SK-N-SH (cell line): ENCODE measurements at regions not wholly inside any gene's neighbourhood (a gene's known extent, or its start where the extent isn't known, plus 50 kb on each side); places are given as distances from the start of the nearest gene placed in this dataset.

Experiments
- CTCF ChIA-PET: fragments of 300-600, 350-600 bp; formaldehyde crosslinking; extraction: SDS; loops from one replicate; lab custom pipeline; 2021; lab: Yijun Ruan, JAX
- POLR2A ChIA-PET: fragments of 350-600 bp; sonication (Branson Sonifier 250); formaldehyde crosslinking; extraction: SDS; loops from one replicate; lab custom pipeline; 2020; ENCODE audit warnings: antibody characterized with exemption, inconsistent platforms; lab: Yijun Ruan, JAX
- DNase-seq: peaks from one replicate; pipeline ENCODE4 v3.0.0; 2012
- H2AFZ ChIP-seq: fragments of 200-600 bp; sonication (generic); 2 replicates; pipeline ENCODE4 v1.8.1; 2016; ENCODE audit warnings: antibody characterized with exemption, mild to moderate bottlenecking, low read depth
- H3F3A ChIP-seq: fragments of 200-600 bp; sonication (generic); replicated peaks from 2 replicates; pipeline ENCODE3; 2016; ENCODE audit warnings: antibody characterized with exemption, mild to moderate bottlenecking; ENCODE audit not compliant: insufficient read depth
- H3K27ac ChIP-seq, 2 experiments: fragments of 200-500 bp in 1 of 2; fragments of 200-600 bp in 1 of 2; sonication (Bioruptor generic) in 1 of 2; sonication (generic), shearing (Covaris generic) in 1 of 2; 2 replicates each; pipeline versions ENCODE4 v1.5.1 to v1.6.1; 2014 to 2016; ENCODE audit warnings: low read depth in 2 of 2, inconsistent platforms in 1 of 2, low read length in 1 of 2, mild to moderate bottlenecking in 1 of 2, mixed read lengths in 1 of 2
- H3K27me3 ChIP-seq: fragments of 200-600 bp; sonication (generic), shearing (Covaris generic); 2 replicates; pipeline ENCODE4 v1.6.1; 2016; ENCODE audit warnings: mixed run types; ENCODE audit not compliant: insufficient read depth
- H3K36me3 ChIP-seq, 2 experiments: fragments of 200-500 bp in 1 of 2; fragments of 200-600 bp in 1 of 2; sonication (Bioruptor generic) in 1 of 2; sonication (generic) in 1 of 2; replicated peaks in 1 of 2; 2 replicates each; pipeline versions ENCODE3 to v1.5.1; 2014 to 2016; ENCODE audit warnings: low read length in 1 of 2, mild to moderate bottlenecking in 1 of 2; ENCODE audit not compliant: insufficient read depth in 2 of 2, control insufficient read depth in 1 of 2
- H3K4me1 ChIP-seq, 2 experiments: fragments of 200-500 bp in 1 of 2; fragments of 200-600 bp in 1 of 2; sonication (Bioruptor generic) in 1 of 2; sonication (generic), shearing (Covaris generic) in 1 of 2; 2 replicates each; pipeline versions ENCODE4 v1.5.1 to v1.6.1; 2014 to 2016; ENCODE audit warnings: low read depth in 1 of 2, low read length in 1 of 2, mixed run types in 1 of 2; ENCODE audit not compliant: insufficient read depth in 2 of 2, control insufficient read depth in 1 of 2
- H3K4me2 ChIP-seq: fragments of 200-600 bp; sonication (generic), shearing (Covaris generic); 2 replicates; pipeline ENCODE4 v1.6.1; 2017; ENCODE audit warnings: mixed run types
- H3K4me3 ChIP-seq, 2 experiments: fragments of 200-500 bp in 1 of 2; fragments of 200-600 bp in 1 of 2; sonication (Bioruptor generic) in 1 of 2; sonication (generic), shearing (Covaris generic) in 1 of 2; 2 replicates each; pipeline versions ENCODE4 v1.5.1 to v1.8.1; 2014 to 2016; ENCODE audit warnings: low read depth in 2 of 2, inconsistent platforms in 1 of 2, low read length in 1 of 2, mild to moderate bottlenecking in 1 of 2, mixed read lengths in 1 of 2, moderate library complexity in 1 of 2
- H3K79me2 ChIP-seq: fragments of 200-600 bp; sonication (generic); 2 replicates; pipeline ENCODE4 v1.8.1; 2017; ENCODE audit warnings: mild to moderate bottlenecking; ENCODE audit not compliant: insufficient read depth
- H3K9ac ChIP-seq: fragments of 200-600 bp; sonication (generic); 2 replicates; pipeline ENCODE4 v1.6.1; 2017; ENCODE audit warnings: mixed run types
- H3K9me2 ChIP-seq: fragments of 200-600 bp; sonication (generic); 2 replicates; pipeline ENCODE4 v1.6.1; 2017; ENCODE audit warnings: mixed run types
- H3K9me3 ChIP-seq: fragments of 200-600 bp; sonication (generic); 2 replicates; pipeline ENCODE4 v1.6.1; 2017; ENCODE audit warnings: mixed run types, mild to moderate bottlenecking, moderate library complexity
- H4K20me1 ChIP-seq: fragments of 200-600 bp; sonication (generic); 2 replicates; pipeline ENCODE4 v1.6.1; 2017; ENCODE audit warnings: mild to moderate bottlenecking, mixed run types; ENCODE audit not compliant: insufficient read depth
- EP300 ChIP-seq, 2 experiments: IDR thresholded peaks; 2 replicates each; pipeline versions ENCODE4 v1.4.0 to v1.6.1; 2012; ENCODE audit warnings: borderline replicate concordance in 1 of 2, low read depth in 1 of 2, low read length in 1 of 2
- FOXM1 ChIP-seq: IDR thresholded peaks from 2 replicates; pipeline ENCODE4 v1.4.0; 2012; ENCODE audit warnings: low read depth, mild to moderate bottlenecking
- JUND ChIP-seq: IDR thresholded peaks from 2 replicates; pipeline ENCODE4 v1.4.0; 2012
- MXI1 ChIP-seq: IDR thresholded peaks from 2 replicates; pipeline ENCODE4 v1.6.1; 2012; ENCODE audit warnings: mild to moderate bottlenecking, low read depth, low read length, improper control_type of control experiment
- PBX3 ChIP-seq: IDR thresholded peaks from 2 replicates; pipeline ENCODE4; 2012
- RCOR1 ChIP-seq: fragments of 150-350 bp; IDR thresholded peaks from 2 replicates; pipeline ENCODE4 v1.6.1; 2017; ENCODE audit warnings: antibody characterized with exemption, low read length
- REST ChIP-seq: IDR thresholded peaks from 2 replicates; pipeline ENCODE4 v1.6.1; 2012; ENCODE audit warnings: mild to moderate bottlenecking, low read depth, low read length, moderate library complexity
- RFX5 ChIP-seq: IDR thresholded peaks from 2 replicates; pipeline ENCODE4 v1.6.1; 2012; ENCODE audit warnings: mild to moderate bottlenecking, improper control_type of control experiment, low read length
- TEAD4 ChIP-seq: IDR thresholded peaks from 2 replicates; pipeline ENCODE4 v1.4.0; 2012; ENCODE audit warnings: mild to moderate bottlenecking, borderline replicate concordance; ENCODE audit not compliant: insufficient read depth
- YY1 ChIP-seq: IDR thresholded peaks from 2 replicates; pipeline ENCODE4 v1.4.0; 2012; ENCODE audit warnings: low read depth, mild to moderate bottlenecking
- WGBS: methylation state at CpG from one replicate; pipeline ENCODE4 v1.1.6; 2017; ENCODE audit warnings: low lambda C conversion rate; 5-methylcytosine and 5-hydroxymethylcytosine counted together
- TF ChIP-seq, protein P1 (sequence below): fragments of 150-350 bp; IDR thresholded peaks from 2 replicates; pipeline ENCODE4 v1.6.1; 2017; ENCODE audit warnings: antibody characterized with exemption, low read length, low read depth, borderline replicate concordance
- TF ChIP-seq, protein P2 (sequence below): IDR thresholded peaks from 2 replicates; pipeline ENCODE4 v1.4.0; 2012; ENCODE audit warnings: low read depth, borderline replicate concordance
- TF ChIP-seq, protein P3 (sequence below): IDR thresholded peaks from 2 replicates; pipeline ENCODE4 v1.4.0; 2012; ENCODE audit warnings: low read depth, borderline replicate concordance

- no peak for TF ChIP-seq JUND
- no peak for TF ChIP-seq RFX5
- TF ChIP-seq REST: no peak
- TF ChIP-seq, protein P1, sequence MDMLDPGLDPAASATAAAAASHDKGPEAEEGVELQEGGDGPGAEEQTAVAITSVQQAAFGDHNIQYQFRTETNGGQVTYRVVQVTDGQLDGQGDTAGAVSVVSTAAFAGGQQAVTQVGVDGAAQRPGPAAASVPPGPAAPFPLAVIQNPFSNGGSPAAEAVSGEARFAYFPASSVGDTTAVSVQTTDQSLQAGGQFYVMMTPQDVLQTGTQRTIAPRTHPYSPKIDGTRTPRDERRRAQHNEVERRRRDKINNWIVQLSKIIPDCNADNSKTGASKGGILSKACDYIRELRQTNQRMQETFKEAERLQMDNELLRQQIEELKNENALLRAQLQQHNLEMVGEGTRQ: no peak
- TF ChIP-seq, protein P2, sequence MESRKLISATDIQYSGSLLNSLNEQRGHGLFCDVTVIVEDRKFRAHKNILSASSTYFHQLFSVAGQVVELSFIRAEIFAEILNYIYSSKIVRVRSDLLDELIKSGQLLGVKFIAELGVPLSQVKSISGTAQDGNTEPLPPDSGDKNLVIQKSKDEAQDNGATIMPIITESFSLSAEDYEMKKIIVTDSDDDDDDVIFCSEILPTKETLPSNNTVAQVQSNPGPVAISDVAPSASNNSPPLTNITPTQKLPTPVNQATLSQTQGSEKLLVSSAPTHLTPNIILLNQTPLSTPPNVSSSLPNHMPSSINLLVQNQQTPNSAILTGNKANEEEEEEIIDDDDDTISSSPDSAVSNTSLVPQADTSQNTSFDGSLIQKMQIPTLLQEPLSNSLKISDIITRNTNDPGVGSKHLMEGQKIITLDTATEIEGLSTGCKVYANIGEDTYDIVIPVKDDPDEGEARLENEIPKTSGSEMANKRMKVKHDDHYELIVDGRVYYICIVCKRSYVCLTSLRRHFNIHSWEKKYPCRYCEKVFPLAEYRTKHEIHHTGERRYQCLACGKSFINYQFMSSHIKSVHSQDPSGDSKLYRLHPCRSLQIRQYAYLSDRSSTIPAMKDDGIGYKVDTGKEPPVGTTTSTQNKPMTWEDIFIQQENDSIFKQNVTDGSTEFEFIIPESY: no peak
- TF ChIP-seq TEAD4: no peak
- TF ChIP-seq PBX3: no peak
- no peak for TF ChIP-seq RCOR1
- no peak for TF ChIP-seq EP300 (IDR thresholded peaks at IDR 0.05; ENCODE audit: borderline replicate concordance in 1 of 2, low read depth in 1 of 2, low read length in 1 of 2)
- no peak for TF ChIP-seq FOXM1
- no peak for TF ChIP-seq YY1
- TF ChIP-seq MXI1: no peak
- TF ChIP-seq, protein P3, sequence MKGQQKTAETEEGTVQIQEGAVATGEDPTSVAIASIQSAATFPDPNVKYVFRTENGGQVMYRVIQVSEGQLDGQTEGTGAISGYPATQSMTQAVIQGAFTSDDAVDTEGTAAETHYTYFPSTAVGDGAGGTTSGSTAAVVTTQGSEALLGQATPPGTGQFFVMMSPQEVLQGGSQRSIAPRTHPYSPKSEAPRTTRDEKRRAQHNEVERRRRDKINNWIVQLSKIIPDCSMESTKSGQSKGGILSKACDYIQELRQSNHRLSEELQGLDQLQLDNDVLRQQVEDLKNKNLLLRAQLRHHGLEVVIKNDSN: no peak
- H3K9me2 ChIP-seq: no peaks in the 10 kb centered on the region
- no peaks in the 10 kb centered on the region for H3K4me1 ChIP-seq
- no peaks in the 10 kb centered on the region for H3F3A ChIP-seq
- POLR2A ChIA-PET: no interaction called here
- H3K36me3 ChIP-seq: no peaks in the 10 kb centered on the region
- H3K79me2 ChIP-seq: no peaks in the 10 kb centered on the region
- WGBS: 34% methylated on average over 3 of the region's 3 CpGs
- H3K4me2 ChIP-seq: no peak overlapping the region
- no peak overlapping the region for H3K9ac ChIP-seq
- DNase-seq: no peak
- H3K27ac ChIP-seq: no peak overlapping the region
- H3K9me3 ChIP-seq: no peaks in the 10 kb centered on the region
- no peak overlapping the region for H2AFZ ChIP-seq
- H3K27me3 ChIP-seq: no peaks in the 10 kb centered on the region
- H3K4me3 ChIP-seq: no peak overlapping the region
- CTCF ChIA-PET: no interaction called here
- H4K20me1 ChIP-seq: no peaks in the 10 kb centered on the region
Observed at GRCh38 chr17:70961341-70961740, 792.0 kb downstream of the KCNJ2 start.
